K562 (cell line): ENCODE measurements at regions not wholly inside any gene's neighbourhood (a gene's known extent, or its start where the extent isn't known, plus 50 kb on each side); places are given as distances from the start of the nearest gene placed in this dataset.

ENCODE experiments used
- ATAC-seq: fragments of 200-7000 bp; cut with Tn5 transposase; 3 replicates; pipeline ENCODE4 v1.9.1; 2020; ENCODE audit warnings: moderate library complexity
- BruUV-seq: library from RNA; stranded (reverse); fragments of 400-500 nt; replicated peaks from 2 replicates; lab custom pipeline; 2021; lab: Mats Ljungman, UMichigan
- CTCF ChIA-PET: fragments of 300-600 bp; formaldehyde crosslinking; extraction: SDS; loops from one replicate; lab custom pipeline; 2021; ENCODE audit warnings: low intra/inter-chr PET ratio; lab: Yijun Ruan, JAX
- POLR2A ChIA-PET: fragments of 300-600, 350-650 bp; sonication (Branson Sonifier 250); formaldehyde crosslinking; extraction: SDS; loops from one replicate; lab custom pipeline; 2021; ENCODE audit warnings: antibody characterized with exemption, inconsistent platforms; lab: Yijun Ruan, JAX
- DNase-seq, 4 experiments: peaks; one replicate each; pipeline versions ENCODE4 v3.0.0 to v3.0.0-alpha.2; 2011 to 2018; ENCODE audit warnings: low spot score in 3 of 4, mixed read lengths in 3 of 4; ENCODE audit errors: extremely low read depth in 1 of 4
- FAIRE-seq: peaks from 2 replicates; lab custom pipeline; 2011; peaks lifted over from hg19 to GRCh38; lab: Jason Lieb, UNC
- H2AFZ ChIP-seq: 2 replicates; pipeline ENCODE4 v1.6.0; 2011; ENCODE audit warnings: low read depth, low read length, control low read depth, inconsistent platforms
- H3K27ac ChIP-seq: fragments of 200-600 bp; 3 replicates; pipeline ENCODE4 v1.8.0; 2011; ENCODE audit warnings: low read depth, mild to moderate bottlenecking, control low read depth, inconsistent platforms, low read length, moderate library complexity, mixed read lengths; ENCODE audit errors: extremely low read depth
- H3K27me3 ChIP-seq, 2 experiments: fragments of 300-600 bp in 1 of 2; 2 replicates in 1 of 2; 3 replicates in 1 of 2; pipeline versions ENCODE4 v1.6.0 to v1.8.0; 2011; ENCODE audit warnings: inconsistent platforms in 2 of 2, low read length in 2 of 2, mild to moderate bottlenecking in 1 of 2, mixed read lengths in 1 of 2, moderate library complexity in 1 of 2; ENCODE audit not compliant: control insufficient read depth in 2 of 2, insufficient read depth in 2 of 2
- H3K36me3 ChIP-seq: fragments of 300-600 bp; 3 replicates; pipeline ENCODE4 v1.8.0; 2011; ENCODE audit warnings: mild to moderate bottlenecking, low read length, inconsistent platforms; ENCODE audit not compliant: control insufficient read depth, insufficient read depth
- H3K4me1 ChIP-seq, 2 experiments: fragments of 200-600 bp in 1 of 2; replicated peaks in 1 of 2; 2 replicates in 1 of 2; 3 replicates in 1 of 2; pipeline versions ENCODE4 v1.5.1 to v1.8.0; 2011; ENCODE audit warnings: inconsistent platforms in 2 of 2, low read length in 2 of 2, mild to moderate bottlenecking in 1 of 2, mixed read lengths in 1 of 2, moderate library complexity in 1 of 2; ENCODE audit not compliant: control insufficient read depth in 2 of 2, insufficient read depth in 2 of 2
- H3K4me2 ChIP-seq: 2 replicates; pipeline ENCODE4 v1.6.1; 2011; ENCODE audit warnings: low read length, control low read depth, inconsistent platforms, mixed read lengths; ENCODE audit not compliant: insufficient read depth
- H3K4me3 ChIP-seq: fragments of 200-600 bp; sonication (generic), shearing (Covaris generic); 2 replicates; pipeline ENCODE4 v1.5.1; 2016; ENCODE audit warnings: control low read depth, inconsistent platforms
- H3K79me2 ChIP-seq: fragments of 200-600 bp; 3 replicates; pipeline ENCODE4 v1.8.0; 2011; ENCODE audit warnings: low read length, inconsistent platforms; ENCODE audit not compliant: control insufficient read depth, insufficient read depth
- H3K9ac ChIP-seq, 2 experiments: 2 replicates each; pipeline versions ENCODE4 v1.6.0 to v1.6.1; 2011; ENCODE audit warnings: low read depth in 2 of 2, low read length in 2 of 2, control low read depth in 1 of 2, inconsistent platforms in 1 of 2, mild to moderate bottlenecking in 1 of 2, mixed read lengths in 1 of 2; ENCODE audit not compliant: insufficient read depth in 1 of 2
- H3K9me1 ChIP-seq: one replicate; pipeline ENCODE4 v1.6.0; 2011; ENCODE audit warnings: inconsistent platforms, mild to moderate bottlenecking, low read length, moderate library complexity; ENCODE audit not compliant: control insufficient read depth, insufficient read depth
- H3K9me3 ChIP-seq: replicated peaks from 2 replicates; pipeline ENCODE4 v1.5.1; 2011; ENCODE audit warnings: low read depth, low read length, inconsistent platforms; ENCODE audit not compliant: control insufficient read depth, insufficient read depth
- H4K20me1 ChIP-seq: replicated peaks from 2 replicates; pipeline ENCODE4 v1.6.1; 2011; ENCODE audit warnings: low read length, inconsistent platforms, mixed read lengths; ENCODE audit not compliant: control insufficient read depth, insufficient read depth
- ATF1 ChIP-seq, 2 experiments: fragments of 450-650 bp in 1 of 2; IDR thresholded peaks; 2 replicates each; pipeline ENCODE4 v1.6.1; 2016; ENCODE audit warnings: missing compliant biosample characterization in 1 of 2, missing genetic modification characterization in 1 of 2
- CHD2 ChIP-seq: IDR thresholded peaks from 2 replicates; pipeline ENCODE4 v1.6.1; 2011; ENCODE audit warnings: low read depth, low read length
- DMBX1 ChIP-seq: fragments of 250-450 bp; sonication (Bioruptor Pico); IDR thresholded peaks from 2 replicates; pipeline ENCODE4 v1.8.0; 2022; ENCODE audit warnings: inconsistent platforms, mild to moderate bottlenecking, moderate library complexity, borderline replicate concordance
- MCM3 ChIP-seq: fragments of 450-650 bp; IDR thresholded peaks from 2 replicates; pipeline ENCODE4 v1.6.1; 2016
- WGBS: fragments of 100-300 bp; shearing (Covaris generic); methylation state at CpG from one replicate; pipeline ENCODE4 v1.1.6; 2016; ENCODE audit warnings: low coverage, mixed read lengths; ENCODE audit not compliant: insufficient coverage; ENCODE audit errors: missing lambda C conversion rate; 5-methylcytosine and 5-hydroxymethylcytosine counted together
- in situ Hi-C: fragments of 300-500 bp; cut with MboI; formaldehyde crosslinking; loops from 4 replicates; pipeline ENCODE4 v1.15.0; 2018; ENCODE audit warnings: inconsistent platforms, mixed read lengths
- intact Hi-C: fragments of 100-400 bp; cut with micrococcal nuclease; formaldehyde crosslinking; loops from 2 replicates; pipeline ENCODE4 v1.14.2; 2022
- TF ChIP-seq, protein P1 (sequence below): fragments of 250-450 bp; sonication (Bioruptor Pico); IDR thresholded peaks from 2 replicates; pipeline ENCODE4 v1.8.0; 2022; ENCODE audit warnings: moderate library complexity, mild to moderate bottlenecking, inconsistent platforms

DNA sequence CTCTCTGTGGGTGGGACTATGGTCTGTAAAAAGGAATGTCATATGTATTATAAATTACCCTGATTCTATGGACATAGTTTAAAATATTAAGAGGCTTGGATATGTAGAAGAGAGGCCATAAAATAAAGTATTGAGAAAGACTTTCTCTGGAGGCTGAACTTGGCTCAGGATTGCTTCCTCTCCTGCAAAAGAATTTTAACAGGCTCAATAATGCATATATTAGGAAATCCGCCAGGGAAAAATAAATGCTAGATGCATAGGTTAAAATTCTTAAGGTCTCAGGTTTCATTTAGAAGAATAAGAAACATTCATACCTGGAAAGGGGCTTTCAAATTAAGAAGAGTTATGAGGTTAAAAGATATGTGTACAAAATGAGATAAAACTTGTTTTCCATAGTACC lies 424.3 kb downstream of the ARAP2 start:
- CTCF ChIA-PET: no interaction called here
- no peaks in the 10 kb centered on the region for H3K27me3 ChIP-seq
- no peak overlapping the region for H3K9ac ChIP-seq
- 0% methylated on average over 1 of the region's 1 CpG for WGBS
- no peaks in the 10 kb centered on the region for H4K20me1 ChIP-seq
- no TSS peak for BruUV-seq
- in situ Hi-C loops: no loop called here
- TF ChIP-seq MCM3: no peak
- no peak for TF ChIP-seq ATF1 (CRISPR knock-in tag; IDR thresholded peaks at IDR 0.05)
- no peak for TF ChIP-seq ATF1 (tag; IDR thresholded peaks at IDR 0.05)
- TF ChIP-seq DMBX1: no peak
- no peak for TF ChIP-seq CHD2
- no peak overlapping the region for H3K4me2 ChIP-seq
- no peaks in the 10 kb centered on the region for H3K9me3 ChIP-seq
- FAIRE-seq (no peak), ATAC-seq (no peak), DNase-seq (no peak)
- no peaks in the 10 kb centered on the region for H3K36me3 ChIP-seq
- intact Hi-C loops: no loop called here
- no peak overlapping the region for H3K4me3 ChIP-seq
- H3K79me2 ChIP-seq: no peaks in the 10 kb centered on the region
- H3K27ac ChIP-seq: no peak overlapping the region
- no peaks in the 10 kb centered on the region for H3K9me1 ChIP-seq
- POLR2A ChIA-PET: no interaction called here
- no peak overlapping the region for H2AFZ ChIP-seq
- no peaks in the 10 kb centered on the region for H3K4me1 ChIP-seq

DNA sequence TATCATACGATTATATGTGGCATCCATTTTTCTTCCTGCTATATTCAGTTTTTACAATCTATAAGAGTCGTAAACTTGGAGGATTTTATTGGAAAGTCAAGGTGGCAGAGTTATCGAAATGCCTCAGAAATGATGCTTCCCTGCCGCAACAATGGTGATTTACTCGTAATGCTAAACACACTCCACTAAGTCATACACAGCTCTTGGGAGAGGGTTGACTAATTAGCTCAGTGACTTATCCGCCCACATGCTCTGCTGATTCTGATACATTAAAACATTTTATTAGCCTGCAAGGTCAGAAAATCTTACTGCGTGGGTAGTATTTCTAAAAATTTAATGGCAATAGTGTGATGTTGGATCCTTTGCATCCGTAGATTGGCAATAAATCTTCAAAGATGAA lies 420.1 kb downstream of the ARAP2 start:
- ATAC-seq (no peak), FAIRE-seq (no peak), DNase-seq (no peak)
- in situ Hi-C loops: no loop called here
- Histone ChIP-seq H3K9me1 (no peaks in the 10 kb centered on the region), H3K4me1 (no peaks in the 10 kb centered on the region), H4K20me1 (no peaks in the 10 kb centered on the region), H3K4me3 (no peak overlapping the region), H3K79me2 (no peaks in the 10 kb centered on the region), H3K36me3 (no peaks in the 10 kb centered on the region), H3K4me2 (no peak overlapping the region), H3K9ac (no peak overlapping the region), H3K27me3 (no peaks in the 10 kb centered on the region), H3K9me3 (no peaks in the 10 kb centered on the region), H3K27ac (no peak overlapping the region), H2AFZ (no peak overlapping the region)
- 3% methylated on average over 8 of the region's 8 CpGs for WGBS
- intact Hi-C loops: no loop called here
- TF ChIP-seq, protein P1, sequence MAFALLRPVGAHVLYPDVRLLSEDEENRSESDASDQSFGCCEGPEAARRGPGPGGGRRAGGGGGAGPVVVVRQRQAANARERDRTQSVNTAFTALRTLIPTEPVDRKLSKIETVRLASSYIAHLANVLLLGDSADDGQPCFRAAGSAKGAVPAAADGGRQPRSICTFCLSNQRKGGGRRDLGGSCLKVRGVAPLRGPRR (CRISPR knock-in tag): no peak
- ChIA-PET CTCF (no interaction called here), POLR2A (no interaction called here)
- BruUV-seq: no TSS peak
